ENCODE measurements at regions not wholly inside any gene's neighbourhood (a gene's known extent, or its start where the extent isn't known, plus 50 kb on each side); places are given as distances from the start of the nearest gene placed in this dataset.

DNA sequence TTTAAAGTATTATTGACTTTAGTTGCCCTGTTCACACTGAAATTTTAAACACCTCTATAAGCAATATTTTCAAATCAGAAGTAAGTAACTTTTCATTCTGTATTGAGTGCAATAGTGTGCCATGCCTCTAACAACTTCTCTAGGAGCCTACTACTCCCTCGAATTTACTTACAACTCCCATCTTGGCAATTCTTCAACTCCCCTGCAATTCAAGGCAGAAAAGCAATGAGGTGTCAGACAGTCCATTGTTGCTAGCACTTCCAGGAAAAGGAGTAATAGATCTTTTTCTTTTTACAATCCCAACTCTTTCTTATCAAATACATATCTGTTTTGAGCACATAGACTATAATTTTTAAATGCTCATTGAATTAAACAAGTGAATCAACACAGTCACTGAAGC, 222.7 kb upstream of the PUM3 start:
- H3K4me3 ChIP-seq (ENCODE audit: low read depth in 1 of 3, low read length in 3 of 3), result no peak overlapping the region
- DNase-seq (no peak), FAIRE-seq (no peak)
- no peak overlapping the region for H3K27ac ChIP-seq (ENCODE audit: low read depth in 1 of 3, low read length in 2 of 3)
- 54 to 69% (median 66%) methylated on average over 1 of the region's 1 CpG for WGBS, 3 donors
- H3K27me3 ChIP-seq (ENCODE audit: control insufficient read depth in 3 of 3, insufficient read depth in 3 of 3, low read length in 3 of 3), result no peaks in the 10 kb centered on the region
- no peaks in the 10 kb centered on the region for H3K36me3 ChIP-seq (ENCODE audit: control insufficient read depth in 3 of 3, insufficient read depth in 2 of 3, low read depth in 1 of 3, low read length in 3 of 3)
- no peaks in the 10 kb centered on the region for H3K9me3 ChIP-seq (ENCODE audit: control insufficient read depth in 2 of 2, insufficient read depth in 1 of 2, low read depth in 1 of 2, low read length in 1 of 2)
- H3K4me1 ChIP-seq (ENCODE audit: control insufficient read depth in 3 of 3, insufficient read depth in 2 of 3, low read depth in 1 of 3, low read length in 2 of 3), result no peaks in the 10 kb centered on the region

DNA sequence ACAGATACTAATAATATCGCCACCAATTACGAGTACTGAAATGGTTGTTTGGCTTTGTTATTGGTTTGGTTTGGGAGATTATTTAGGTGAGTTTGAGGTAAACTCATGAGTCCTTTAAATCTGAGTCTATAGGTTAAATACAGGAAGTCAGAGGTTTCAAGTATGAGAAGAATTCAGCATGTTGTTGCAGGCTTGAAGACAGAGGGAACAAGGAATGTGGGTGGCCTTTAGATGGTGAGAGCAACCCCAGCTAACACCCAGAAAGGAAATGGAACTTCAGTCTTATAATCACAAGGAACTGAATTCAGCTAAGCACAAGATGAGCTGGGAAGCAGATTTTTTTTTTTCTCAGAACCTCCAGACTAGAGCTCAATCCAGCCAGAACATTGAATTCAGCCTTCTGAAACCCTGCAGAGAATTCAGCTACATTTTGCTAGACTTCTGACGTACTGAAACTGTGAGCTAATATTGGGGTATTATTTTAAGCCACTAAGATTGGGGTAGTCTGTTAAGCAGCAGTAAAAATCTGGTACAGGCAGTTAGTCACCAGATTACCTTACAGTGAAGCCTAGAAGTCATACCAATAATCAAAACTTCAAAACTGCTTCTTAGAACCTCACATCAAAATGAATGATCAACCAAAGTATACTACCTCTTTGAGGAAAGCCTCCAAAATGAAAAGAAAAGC, 216.0 kb upstream of the PUM3 start:
- Histone ChIP-seq H3K4me1 (ENCODE audit: control insufficient read depth in 3 of 3, insufficient read depth in 2 of 3, low read depth in 1 of 3, low read length in 2 of 3) (no peaks in the 10 kb centered on the region), H3K9me3 (ENCODE audit: control insufficient read depth in 2 of 2, insufficient read depth in 1 of 2, low read depth in 1 of 2, low read length in 1 of 2) (no peaks in the 10 kb centered on the region), H3K27me3 (ENCODE audit: control insufficient read depth in 3 of 3, insufficient read depth in 3 of 3, low read length in 3 of 3) (no peaks in the 10 kb centered on the region), H3K36me3 (ENCODE audit: control insufficient read depth in 3 of 3, insufficient read depth in 2 of 3, low read depth in 1 of 3, low read length in 3 of 3) (no peaks in the 10 kb centered on the region), H3K4me3 (ENCODE audit: low read depth in 1 of 3, low read length in 3 of 3) (no peak overlapping the region), H3K27ac (ENCODE audit: low read depth in 1 of 3, low read length in 2 of 3) (no peak overlapping the region)
- DNase-seq, result no peak
- WGBS, 3 donors, result 76 to 88% (median 79%) methylated on average over 3 of the region's 3 CpGs
- FAIRE-seq, result no peak

DNA sequence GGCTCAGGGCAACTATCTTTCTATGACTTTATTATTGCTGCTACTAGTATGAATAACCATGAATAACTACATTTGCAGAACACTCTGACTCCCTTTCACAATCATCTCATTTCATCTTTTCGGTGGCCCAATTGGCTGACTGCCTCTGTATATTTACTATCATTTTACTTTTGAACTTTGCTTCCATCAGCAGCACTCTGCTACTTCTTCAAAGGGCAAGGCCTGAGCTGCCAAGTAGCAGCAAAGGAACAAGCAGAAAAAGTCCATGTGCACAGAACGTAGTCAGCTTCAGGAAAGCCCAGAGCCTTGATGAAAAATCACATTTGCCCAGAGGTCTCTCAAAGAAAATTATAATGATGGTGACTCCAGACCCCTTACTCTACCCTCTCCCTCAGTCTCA, 214.5 kb upstream of the PUM3 start:
- no peaks in the 10 kb centered on the region for H3K27me3 ChIP-seq (ENCODE audit: control insufficient read depth in 3 of 3, insufficient read depth in 3 of 3, low read length in 3 of 3)
- no peak overlapping the region for H3K27ac ChIP-seq (ENCODE audit: low read depth in 1 of 3, low read length in 2 of 3)
- DNase-seq, result peak in 1 of 2 donors; percentile 7
- no peak overlapping the region for H3K4me3 ChIP-seq (ENCODE audit: low read depth in 1 of 3, low read length in 3 of 3)
- no peaks in the 10 kb centered on the region for H3K9me3 ChIP-seq (ENCODE audit: control insufficient read depth in 2 of 2, insufficient read depth in 1 of 2, low read depth in 1 of 2, low read length in 1 of 2)
- H3K4me1 ChIP-seq (ENCODE audit: control insufficient read depth in 3 of 3, insufficient read depth in 2 of 3, low read depth in 1 of 3, low read length in 2 of 3), result no peaks in the 10 kb centered on the region
- 16 to 55% (median 29%) methylated on average over 2 of the region's 2 CpGs for WGBS, 3 donors
- no peaks in the 10 kb centered on the region for H3K36me3 ChIP-seq (ENCODE audit: control insufficient read depth in 3 of 3, insufficient read depth in 2 of 3, low read depth in 1 of 3, low read length in 3 of 3)
- no peak for FAIRE-seq

DNA sequence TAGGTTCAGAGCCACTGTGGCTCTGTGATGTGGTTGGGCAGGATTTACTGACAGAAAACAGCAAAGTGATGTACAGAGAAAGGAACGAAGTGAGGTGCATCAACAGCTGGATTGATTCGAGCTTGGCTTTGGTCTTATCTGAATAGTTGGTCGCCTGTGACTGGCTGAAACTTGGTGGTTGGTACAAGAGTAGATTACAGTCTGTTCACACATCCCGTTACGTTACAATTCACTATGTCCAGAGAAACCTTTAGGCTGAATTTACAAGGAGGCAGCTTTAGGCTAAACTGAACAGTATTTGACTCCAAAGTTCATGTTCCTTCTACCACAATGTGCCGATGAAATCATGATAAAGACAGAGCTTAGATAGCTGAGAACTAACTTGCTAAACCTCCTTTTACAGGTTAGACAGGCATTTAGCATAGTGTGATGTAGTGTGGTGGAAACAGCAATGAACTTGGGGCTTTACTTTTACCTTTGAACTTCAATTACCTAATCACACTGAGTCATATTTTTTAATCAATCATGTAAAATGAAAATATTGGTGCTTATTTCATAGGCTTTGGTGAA, 210.2 kb upstream of the PUM3 start:
- H3K4me1 ChIP-seq (ENCODE audit: control insufficient read depth in 3 of 3, insufficient read depth in 2 of 3, low read depth in 1 of 3, low read length in 2 of 3), result no peaks in the 10 kb centered on the region
- 35 to 66% (median 52%) methylated on average over 6 of the region's 6 CpGs for WGBS, 3 donors
- no peaks in the 10 kb centered on the region for H3K27me3 ChIP-seq (ENCODE audit: control insufficient read depth in 3 of 3, insufficient read depth in 3 of 3, low read length in 3 of 3)
- no peak overlapping the region for H3K4me3 ChIP-seq (ENCODE audit: low read depth in 1 of 3, low read length in 3 of 3)
- no peaks in the 10 kb centered on the region for H3K36me3 ChIP-seq (ENCODE audit: control insufficient read depth in 3 of 3, insufficient read depth in 2 of 3, low read depth in 1 of 3, low read length in 3 of 3)
- peak in 1 of 2 donors; percentile 7 for DNase-seq
- no peak for FAIRE-seq
- H3K27ac ChIP-seq (ENCODE audit: low read depth in 1 of 3, low read length in 2 of 3), result no peak overlapping the region
- no peaks in the 10 kb centered on the region for H3K9me3 ChIP-seq (ENCODE audit: control insufficient read depth in 2 of 2, insufficient read depth in 1 of 2, low read depth in 1 of 2, low read length in 1 of 2)

DNA sequence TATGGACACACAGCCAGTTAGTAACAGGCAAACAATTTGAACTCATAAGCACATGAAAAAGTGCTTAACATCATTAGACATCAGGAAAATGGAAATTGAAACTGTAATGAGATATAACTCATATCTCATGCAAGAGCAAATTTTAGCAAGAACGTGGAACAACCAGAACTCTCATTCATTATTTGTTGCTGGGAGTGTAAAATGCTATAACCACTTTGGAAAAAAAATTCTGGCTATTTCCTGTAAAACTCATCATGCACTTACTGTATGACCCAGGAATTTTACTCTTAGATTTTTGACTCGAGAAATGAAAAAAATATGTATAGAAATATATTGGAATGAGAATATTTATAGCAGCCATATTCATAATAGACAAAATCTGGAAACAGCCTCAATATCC, 205.7 kb upstream of the PUM3 start:
- WGBS, 3 donors, result 55 to 68% (median 67%) methylated on average over 2 of the region's 2 CpGs

DNA sequence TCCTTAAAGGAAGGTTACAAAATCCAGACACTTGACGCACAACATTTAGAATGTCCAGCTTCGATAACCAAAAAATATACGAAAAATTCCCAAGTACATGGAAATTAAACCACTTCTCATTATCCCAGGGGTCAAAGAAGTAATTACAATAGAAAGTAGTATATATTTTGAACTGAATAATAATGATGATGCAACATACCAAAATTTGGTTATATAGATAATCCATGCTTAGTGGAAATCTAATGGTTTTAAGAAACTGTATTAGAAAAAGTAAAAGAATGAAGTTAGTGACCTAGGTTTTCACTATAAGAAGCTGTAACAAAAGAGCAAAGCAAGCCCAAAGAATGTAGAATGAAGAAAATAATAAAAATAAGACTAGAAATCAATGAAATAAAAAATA, 204.0 kb upstream of the PUM3 start:
- H3K27ac ChIP-seq (ENCODE audit: low read depth in 1 of 3, low read length in 2 of 3), result no peak overlapping the region
- no peaks in the 10 kb centered on the region for H3K4me1 ChIP-seq (ENCODE audit: control insufficient read depth in 3 of 3, insufficient read depth in 2 of 3, low read depth in 1 of 3, low read length in 2 of 3)
- 73 to 90% (median 81%) methylated on average over 3 of the region's 3 CpGs for WGBS, 3 donors
- no peaks in the 10 kb centered on the region for H3K36me3 ChIP-seq (ENCODE audit: control insufficient read depth in 3 of 3, insufficient read depth in 2 of 3, low read depth in 1 of 3, low read length in 3 of 3)
- no peak overlapping the region for H3K4me3 ChIP-seq (ENCODE audit: low read depth in 1 of 3, low read length in 3 of 3)
- DNase-seq (no peak), FAIRE-seq (no peak)
- H3K27me3 ChIP-seq (ENCODE audit: control insufficient read depth in 3 of 3, insufficient read depth in 3 of 3, low read length in 3 of 3), result no peaks in the 10 kb centered on the region
- no peaks in the 10 kb centered on the region for H3K9me3 ChIP-seq (ENCODE audit: control insufficient read depth in 2 of 2, insufficient read depth in 1 of 2, low read depth in 1 of 2, low read length in 1 of 2)

More for the DNA sequence above, 205.7 kb upstream of the PUM3 start:
- Histone ChIP-seq H3K4me1 (ENCODE audit: control insufficient read depth in 3 of 3, insufficient read depth in 2 of 3, low read depth in 1 of 3, low read length in 2 of 3) (no peaks in the 10 kb centered on the region), H3K9me3 (ENCODE audit: control insufficient read depth in 2 of 2, insufficient read depth in 1 of 2, low read depth in 1 of 2, low read length in 1 of 2) (no peaks in the 10 kb centered on the region), H3K4me3 (ENCODE audit: low read depth in 1 of 3, low read length in 3 of 3) (no peak overlapping the region), H3K27ac (ENCODE audit: low read depth in 1 of 3, low read length in 2 of 3) (no peak overlapping the region), H3K27me3 (ENCODE audit: control insufficient read depth in 3 of 3, insufficient read depth in 3 of 3, low read length in 3 of 3) (no peaks in the 10 kb centered on the region), H3K36me3 (ENCODE audit: control insufficient read depth in 3 of 3, insufficient read depth in 2 of 3, low read depth in 1 of 3, low read length in 3 of 3) (no peaks in the 10 kb centered on the region)
- no peak for DNase-seq
- FAIRE-seq, result no peak

DNA sequence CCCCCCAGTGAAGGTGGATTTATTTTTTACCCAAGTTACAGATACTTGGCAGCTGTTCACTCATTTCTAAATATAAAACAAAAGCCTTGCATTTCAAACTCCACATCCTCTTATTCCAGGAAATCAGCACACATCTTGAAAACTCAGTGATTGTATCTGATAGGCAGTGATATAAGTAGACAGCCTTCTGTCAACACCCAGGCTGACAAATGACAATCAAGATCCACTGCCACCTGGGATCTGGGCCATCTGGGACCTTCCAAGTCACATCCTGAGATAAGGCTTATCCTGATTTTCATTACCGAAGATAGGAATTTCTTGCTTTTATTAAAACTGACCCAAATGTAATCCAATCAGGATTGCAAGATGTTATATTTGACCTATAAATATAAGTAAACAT, 201.3 kb upstream of the PUM3 start:
- Histone ChIP-seq H3K4me3 (ENCODE audit: low read depth in 1 of 3, low read length in 3 of 3) (no peak overlapping the region), H3K27ac (ENCODE audit: low read depth in 1 of 3, low read length in 2 of 3) (no peak overlapping the region), H3K36me3 (ENCODE audit: control insufficient read depth in 3 of 3, insufficient read depth in 2 of 3, low read depth in 1 of 3, low read length in 3 of 3) (no peaks in the 10 kb centered on the region), H3K27me3 (ENCODE audit: control insufficient read depth in 3 of 3, insufficient read depth in 3 of 3, low read length in 3 of 3) (no peaks in the 10 kb centered on the region), H3K9me3 (ENCODE audit: control insufficient read depth in 2 of 2, insufficient read depth in 1 of 2, low read depth in 1 of 2, low read length in 1 of 2) (no peaks in the 10 kb centered on the region), H3K4me1 (ENCODE audit: control insufficient read depth in 3 of 3, insufficient read depth in 2 of 3, low read depth in 1 of 3, low read length in 2 of 3) (no peaks in the 10 kb centered on the region)
- no peak for DNase-seq
- WGBS, 3 donors, result 67 to 73% (median 71%) methylated on average over 1 of the region's 1 CpG
- no peak for FAIRE-seq

DNA sequence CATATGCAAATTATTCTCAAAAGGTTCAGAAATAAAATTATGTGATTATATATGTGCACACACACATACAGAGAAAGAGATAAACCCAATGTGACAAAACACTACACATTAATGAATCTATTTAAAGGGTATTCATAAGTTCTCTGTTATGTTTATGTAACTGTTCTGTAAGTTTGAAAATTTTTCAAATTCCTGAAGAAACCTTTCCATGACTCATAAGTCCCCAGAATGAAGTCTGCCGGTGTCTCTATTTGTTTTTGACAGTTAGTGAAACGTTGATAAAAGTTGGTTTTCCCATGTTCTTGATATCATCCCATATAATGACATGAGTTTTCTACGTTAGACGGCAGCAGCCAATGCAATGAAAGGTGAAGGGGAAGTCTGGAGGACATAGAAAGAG, 199.5 kb upstream of the PUM3 start:
- 61 to 73% (median 62%) methylated on average over 4 of the region's 4 CpGs for WGBS, 3 donors
- H3K9me3 ChIP-seq (ENCODE audit: control insufficient read depth in 2 of 2, insufficient read depth in 1 of 2, low read depth in 1 of 2, low read length in 1 of 2), result no peaks in the 10 kb centered on the region
- H3K27ac ChIP-seq (ENCODE audit: low read depth in 1 of 3, low read length in 2 of 3), result no peak overlapping the region
- no peaks in the 10 kb centered on the region for H3K27me3 ChIP-seq (ENCODE audit: control insufficient read depth in 3 of 3, insufficient read depth in 3 of 3, low read length in 3 of 3)
- DNase-seq (no peak), FAIRE-seq (no peak)
- H3K4me1 ChIP-seq (ENCODE audit: control insufficient read depth in 3 of 3, insufficient read depth in 2 of 3, low read depth in 1 of 3, low read length in 2 of 3), result no peaks in the 10 kb centered on the region
- no peak overlapping the region for H3K4me3 ChIP-seq (ENCODE audit: low read depth in 1 of 3, low read length in 3 of 3)
- no peaks in the 10 kb centered on the region for H3K36me3 ChIP-seq (ENCODE audit: control insufficient read depth in 3 of 3, insufficient read depth in 2 of 3, low read depth in 1 of 3, low read length in 3 of 3)

DNA sequence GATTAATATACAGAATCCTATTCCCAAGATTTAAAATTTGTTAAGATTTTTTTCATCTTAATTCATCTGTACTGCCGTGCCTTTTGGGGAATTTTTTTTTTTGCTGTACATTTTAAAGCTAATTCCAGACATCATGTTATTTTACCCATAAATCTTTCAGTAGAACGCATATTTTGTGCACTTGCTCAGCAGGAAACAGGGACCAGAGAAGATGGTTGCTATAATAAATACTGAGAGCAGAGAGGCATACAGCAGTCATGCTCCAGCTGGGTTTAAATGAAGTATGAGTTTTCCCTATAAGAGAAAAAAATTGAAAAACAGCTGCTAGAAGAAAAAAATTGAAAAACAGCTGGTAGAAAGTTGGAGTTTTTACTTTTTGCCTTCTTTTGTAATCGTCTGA, 196.9 kb upstream of the PUM3 start:
- H3K27ac ChIP-seq (ENCODE audit: low read depth in 1 of 3, low read length in 2 of 3), result no peak overlapping the region
- FAIRE-seq (no peak), DNase-seq (no peak)
- no peaks in the 10 kb centered on the region for H3K4me1 ChIP-seq (ENCODE audit: control insufficient read depth in 3 of 3, insufficient read depth in 2 of 3, low read depth in 1 of 3, low read length in 2 of 3)
- peaks cover 0 to 2% (median 0%) of the 10 kb centered on the region in 3 donors for H3K27me3 ChIP-seq (ENCODE audit: control insufficient read depth in 3 of 3, insufficient read depth in 3 of 3, low read length in 3 of 3)
- no peaks in the 10 kb centered on the region for H3K36me3 ChIP-seq (ENCODE audit: control insufficient read depth in 3 of 3, insufficient read depth in 2 of 3, low read depth in 1 of 3, low read length in 3 of 3)
- 69 to 83% (median 75%) methylated on average over 3 of the region's 3 CpGs for WGBS, 3 donors
- H3K4me3 ChIP-seq (ENCODE audit: low read depth in 1 of 3, low read length in 3 of 3), result no peak overlapping the region
- H3K9me3 ChIP-seq (ENCODE audit: control insufficient read depth in 2 of 2, insufficient read depth in 1 of 2, low read depth in 1 of 2, low read length in 1 of 2), result no peaks in the 10 kb centered on the region

All from small intestine (tissue), 7 donors.